WTC11 (cell line): ENCODE measurements at regions not wholly inside any gene's neighbourhood (a gene's known extent, or its start where the extent isn't known, plus 50 kb on each side); places are given as distances from the start of the nearest gene placed in this dataset.

Experiments
- CREM ChIP-seq: sonication (generic); formaldehyde crosslinking; IDR thresholded peaks from 2 replicates; pipeline ENCODE4 v1.8.1; 2022; ENCODE audit warnings: mild to moderate bottlenecking, missing genetic modification reagents, moderate library complexity
- TF ChIP-seq, protein P1 (sequence below): sonication (generic); formaldehyde crosslinking; IDR thresholded peaks from 2 replicates; pipeline ENCODE4 v1.8.0; 2022; ENCODE audit warnings: mild to moderate bottlenecking, missing genetic modification reagents
- TF ChIP-seq, protein P2 (sequence below): fragments of 200-600 bp; IDR thresholded peaks from 2 replicates; pipeline ENCODE4 v1.8.0; 2022; ENCODE audit warnings: antibody characterized with exemption

DNA sequence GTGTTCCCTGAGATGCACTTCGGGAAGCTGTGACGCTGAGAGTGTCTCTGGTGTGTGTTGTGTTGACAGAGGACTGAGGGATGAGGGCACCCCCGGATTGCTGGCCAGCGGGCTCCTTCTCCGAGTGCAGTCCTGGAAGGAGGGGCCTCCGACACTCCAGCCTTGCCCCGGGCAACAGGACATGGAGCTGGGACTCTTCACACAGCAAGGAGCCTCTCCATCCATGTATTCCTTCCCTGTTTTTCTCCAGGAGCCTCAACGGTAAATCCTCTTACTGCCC is 61.3 kb downstream of the SOX1 start:
- no peak for TF ChIP-seq CREM (CRISPR knock-in tag)
- TF ChIP-seq, protein P1, sequence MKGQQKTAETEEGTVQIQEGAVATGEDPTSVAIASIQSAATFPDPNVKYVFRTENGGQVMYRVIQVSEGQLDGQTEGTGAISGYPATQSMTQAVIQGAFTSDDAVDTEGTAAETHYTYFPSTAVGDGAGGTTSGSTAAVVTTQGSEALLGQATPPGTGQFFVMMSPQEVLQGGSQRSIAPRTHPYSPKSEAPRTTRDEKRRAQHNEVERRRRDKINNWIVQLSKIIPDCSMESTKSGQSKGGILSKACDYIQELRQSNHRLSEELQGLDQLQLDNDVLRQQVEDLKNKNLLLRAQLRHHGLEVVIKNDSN (CRISPR knock-in tag): no peak
- TF ChIP-seq, protein P2, sequence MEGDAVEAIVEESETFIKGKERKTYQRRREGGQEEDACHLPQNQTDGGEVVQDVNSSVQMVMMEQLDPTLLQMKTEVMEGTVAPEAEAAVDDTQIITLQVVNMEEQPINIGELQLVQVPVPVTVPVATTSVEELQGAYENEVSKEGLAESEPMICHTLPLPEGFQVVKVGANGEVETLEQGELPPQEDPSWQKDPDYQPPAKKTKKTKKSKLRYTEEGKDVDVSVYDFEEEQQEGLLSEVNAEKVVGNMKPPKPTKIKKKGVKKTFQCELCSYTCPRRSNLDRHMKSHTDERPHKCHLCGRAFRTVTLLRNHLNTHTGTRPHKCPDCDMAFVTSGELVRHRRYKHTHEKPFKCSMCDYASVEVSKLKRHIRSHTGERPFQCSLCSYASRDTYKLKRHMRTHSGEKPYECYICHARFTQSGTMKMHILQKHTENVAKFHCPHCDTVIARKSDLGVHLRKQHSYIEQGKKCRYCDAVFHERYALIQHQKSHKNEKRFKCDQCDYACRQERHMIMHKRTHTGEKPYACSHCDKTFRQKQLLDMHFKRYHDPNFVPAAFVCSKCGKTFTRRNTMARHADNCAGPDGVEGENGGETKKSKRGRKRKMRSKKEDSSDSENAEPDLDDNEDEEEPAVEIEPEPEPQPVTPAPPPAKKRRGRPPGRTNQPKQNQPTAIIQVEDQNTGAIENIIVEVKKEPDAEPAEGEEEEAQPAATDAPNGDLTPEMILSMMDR: no peak
